A549 (cell line): ENCODE measurements at regions not wholly inside any gene's neighbourhood (a gene's known extent, or its start where the extent isn't known, plus 50 kb on each side); places are given as distances from the start of the nearest gene placed in this dataset.

Experiments
- ATAC-seq, 2 experiments: fragments of 200-7000 bp in 1 of 2; fragments of >200 bp in 1 of 2; cut with Nextera tagmentation in 1 of 2; cut with Tn5 transposase in 1 of 2; 3 replicates each; pipeline versions ENCODE4 v1.8.0 to v1.9.1; 2018 to 2020; ENCODE audit warnings: mild to moderate bottlenecking in 1 of 2, moderate library complexity in 1 of 2
- CTCF ChIA-PET: fragments of 300-600 bp; sonication (Branson Sonifier 250); formaldehyde crosslinking; extraction: SDS; loops from one replicate; lab custom pipeline; 2021; ENCODE audit warnings: antibody characterized with exemption, inconsistent platforms; lab: Yijun Ruan, JAX
- POLR2A ChIA-PET: fragments of 350-600 bp; formaldehyde crosslinking; extraction: SDS; loops from one replicate; lab custom pipeline; 2021; ENCODE audit warnings: antibody characterized with exemption, inconsistent platforms; lab: Yijun Ruan, JAX
- DNase-seq, 2 experiments: peaks; one replicate each; pipeline versions ENCODE4 v3.0.0 to v3.0.0-alpha.2; 2011 to 2016; ENCODE audit warnings: low read depth in 1 of 2, low spot score in 1 of 2
- FAIRE-seq: peaks from 2 replicates; lab custom pipeline; 2011; peaks lifted over from hg19 to GRCh38; lab: Jason Lieb, UNC
- H3K27ac ChIP-seq, 2 experiments: fragments of >200 bp; sonication (Bioruptor Twin); formaldehyde crosslinking; 3 replicates each; pipeline ENCODE4 v1.5.1; 2016 to 2017
- H3K4me1 ChIP-seq: fragments of >200 bp; sonication (Bioruptor Twin); formaldehyde crosslinking; 3 replicates; pipeline ENCODE4 v1.6.1; 2016
- H3K4me2 ChIP-seq: fragments of >200 bp; sonication (Bioruptor Twin); formaldehyde crosslinking; 3 replicates; pipeline ENCODE4 v1.6.1; 2016
- H3K4me3 ChIP-seq: fragments of >200 bp; sonication (Bioruptor Twin); formaldehyde crosslinking; 3 replicates; pipeline ENCODE4 v1.5.1; 2016
- H3K9me3 ChIP-seq: fragments of >200 bp; sonication (Bioruptor Twin); formaldehyde crosslinking; 3 replicates; pipeline ENCODE4 v1.6.1; 2016
- BHLHE40 ChIP-seq: IDR thresholded peaks from 2 replicates; pipeline ENCODE4 v1.6.1; 2012; ENCODE audit warnings: low read depth, low read length, inconsistent platforms
- CEBPB ChIP-seq, 2 experiments: fragments of >200 bp in 1 of 2; sonication (Bioruptor Twin) in 1 of 2; formaldehyde crosslinking in 1 of 2; IDR thresholded peaks; 2 replicates each; pipeline ENCODE4 v1.6.1; 2012 to 2016
- E2F6 ChIP-seq: IDR thresholded peaks from 2 replicates; pipeline ENCODE4 v1.6.1; 2012; ENCODE audit warnings: low read depth, borderline replicate concordance
- ELK1 ChIP-seq: fragments of 150-350 bp; IDR thresholded peaks from 2 replicates; pipeline ENCODE4 v1.6.1; 2014; ENCODE audit warnings: low read depth, mild to moderate bottlenecking, low read length
- EP300 ChIP-seq, 2 experiments: fragments of >200 bp; sonication (Bioruptor Twin); formaldehyde crosslinking; IDR thresholded peaks; 2 replicates in 1 of 2; 3 replicates in 1 of 2; pipeline ENCODE4 v1.6.1; 2016 to 2017
- ESRRA ChIP-seq: fragments of 150-350 bp; IDR thresholded peaks from 2 replicates; pipeline ENCODE4 v1.6.1; 2014; ENCODE audit warnings: mild to moderate bottlenecking, low read length, borderline replicate concordance
- FOSL2 ChIP-seq, 2 experiments: fragments of 450-650 bp in 1 of 2; fragments of >200 bp in 1 of 2; sonication (Bioruptor Twin) in 1 of 2; formaldehyde crosslinking; IDR thresholded peaks; 2 replicates each; pipeline versions ENCODE4 v1.5.0 to v1.6.1; 2016 to 2020; ENCODE audit warnings: mild to moderate bottlenecking in 1 of 2, moderate library complexity in 1 of 2
- FOXS1 ChIP-seq: fragments of 250-450 bp; sonication (Bioruptor Pico); IDR thresholded peaks from 2 replicates; pipeline ENCODE4 v1.5.0; 2020; ENCODE audit warnings: mild to moderate bottlenecking, moderate library complexity
- HDAC2 ChIP-seq: fragments of 200-600 bp; sonication (generic); IDR thresholded peaks from 2 replicates; pipeline ENCODE4 v1.6.1; 2016
- HOXB13 ChIP-seq: fragments of 250-450 bp; sonication (Bioruptor Pico); IDR thresholded peaks from 2 replicates; pipeline ENCODE4 v1.5.0; 2020; ENCODE audit warnings: low read depth, mild to moderate bottlenecking, moderate library complexity
- JUN ChIP-seq, 2 experiments: fragments of >200 bp; sonication (Bioruptor Twin); formaldehyde crosslinking; IDR thresholded peaks; 2 replicates in 1 of 2; 3 replicates in 1 of 2; pipeline ENCODE4 v1.6.1; 2016 to 2017
- JUNB ChIP-seq: fragments of >200 bp; sonication (Bioruptor Twin); formaldehyde crosslinking; IDR thresholded peaks from 2 replicates; pipeline ENCODE4 v1.6.1; 2016
- KDM1A ChIP-seq: fragments of 200-600 bp; sonication (generic); IDR thresholded peaks from 2 replicates; pipeline ENCODE4 v1.6.1; 2016; ENCODE audit warnings: low read depth, mild to moderate bottlenecking
- MAZ ChIP-seq: fragments of 150-350 bp; IDR thresholded peaks from 2 replicates; pipeline ENCODE4 v1.6.1; 2014; ENCODE audit warnings: antibody characterized with exemption, low read depth, low read length, borderline replicate concordance
- NFE2L2 ChIP-seq: fragments of 150-350 bp; conservative IDR thresholded peaks from 2 replicates; pipeline ENCODE4 v1.6.1; 2014; ENCODE audit warnings: low read length
- NPAS2 ChIP-seq: fragments of 250-450 bp; sonication (Bioruptor Pico); IDR thresholded peaks from 2 replicates; pipeline ENCODE4 v1.8.0; 2022; ENCODE audit warnings: mild to moderate bottlenecking, moderate library complexity, borderline replicate concordance
- NR3C1 ChIP-seq: fragments of >200 bp; sonication (Bioruptor Twin); formaldehyde crosslinking; IDR thresholded peaks from 3 replicates; pipeline ENCODE4 v1.6.1; 2017
- PBX3 ChIP-seq: IDR thresholded peaks from 2 replicates; pipeline ENCODE4 v1.6.1; 2012
- RARB ChIP-seq: fragments of 250-450 bp; sonication (Bioruptor Pico); IDR thresholded peaks from 2 replicates; pipeline ENCODE4 v1.8.0; 2021; ENCODE audit warnings: mild to moderate bottlenecking, moderate library complexity
- TFCP2L1 ChIP-seq: fragments of 250-450 bp; sonication (Bioruptor Pico); IDR thresholded peaks from 2 replicates; pipeline ENCODE4 v1.5.0; 2021; ENCODE audit warnings: mild to moderate bottlenecking
- TP53 ChIP-seq: fragments of 250-450 bp; sonication (Bioruptor Pico); IDR thresholded peaks from 2 replicates; pipeline ENCODE4 v1.5.0; 2021; ENCODE audit warnings: mild to moderate bottlenecking, moderate library complexity
- USF2 ChIP-seq: fragments of 450-650 bp; IDR thresholded peaks from 2 replicates; pipeline ENCODE4 v1.6.1; 2014; ENCODE audit warnings: antibody characterized with exemption
- ZSCAN20 ChIP-seq: fragments of 250-450 bp; sonication (Bioruptor Pico); IDR thresholded peaks from 2 replicates; pipeline ENCODE4 v1.8.0; 2022; ENCODE audit warnings: mild to moderate bottlenecking, moderate library complexity
- WGBS: methylation state at CpG from one replicate; pipeline ENCODE4 v1.1.6; 2017; ENCODE audit errors: missing lambda C conversion rate; 5-methylcytosine and 5-hydroxymethylcytosine counted together
- TF ChIP-seq, protein P1 (sequence below): fragments of >200 bp; sonication (Bioruptor Twin); formaldehyde crosslinking; IDR thresholded peaks from 2 replicates; pipeline ENCODE4 v1.6.1; 2016

- H3K27ac ChIP-seq = no peak overlapping the region
- no peaks in the 10 kb centered on the region for H3K9me3 ChIP-seq
- H3K4me2 ChIP-seq = no peak overlapping the region
- TF ChIP-seq RARB (CRISPR knock-in tag) = no peak
- no peak for TF ChIP-seq HOXB13 (CRISPR knock-in tag)
- TF ChIP-seq E2F6 = no peak
- no peak for TF ChIP-seq EP300 (IDR thresholded peaks at IDR 0.05)
- TF ChIP-seq NFE2L2 = no peak
- TF ChIP-seq BHLHE40 = no peak
- no peak for TF ChIP-seq FOXS1
- no peak for TF ChIP-seq ELK1
- TF ChIP-seq TFCP2L1 (CRISPR knock-in tag) = no peak
- TF ChIP-seq CEBPB (IDR thresholded peaks at IDR 0.05) = no peak
- TF ChIP-seq ZSCAN20 (CRISPR knock-in tag) = no peak
- no peak for TF ChIP-seq FOSL2 (IDR thresholded peaks at IDR 0.05)
- TF ChIP-seq FOSL2 (CRISPR knock-in tag; IDR thresholded peaks at IDR 0.05) = no peak
- TF ChIP-seq KDM1A = no peak
- no peak for TF ChIP-seq PBX3
- TF ChIP-seq USF2 = no peak
- no peak for TF ChIP-seq NR3C1
- TF ChIP-seq TP53 (CRISPR knock-in tag) = no peak
- no peak for TF ChIP-seq JUN (IDR thresholded peaks at IDR 0.05)
- FAIRE-seq (no peak), DNase-seq (no peak), ATAC-seq (no peak)
- POLR2A ChIA-PET = no interaction called here
- H3K4me1 ChIP-seq = no peaks in the 10 kb centered on the region
- no peak overlapping the region for H3K4me3 ChIP-seq
- CTCF ChIA-PET = interaction anchor here (0.5 kb wide), 1 partner anchor 418 kb away, joined by 3 read pairs; no protein-coding TSS in a partner anchor
- WGBS = 4% methylated on average over 1 of the region's 1 CpG
Observed at GRCh38 chr2:200064879-200065278, 109.5 kb downstream of the MAIP1 start.

GRCh38 chr2:200065477-200065876, 110.1 kb downstream of the MAIP1 start:
- no peak for FAIRE-seq
- no peak for TF ChIP-seq KDM1A
- TF ChIP-seq JUNB = no peak
- no peak for TF ChIP-seq HDAC2
- no peak for TF ChIP-seq MAZ
- no peak for TF ChIP-seq NPAS2 (CRISPR knock-in tag)
- no peak for TF ChIP-seq ESRRA
- no peak for TF ChIP-seq TP53 (CRISPR knock-in tag)
- TF ChIP-seq, protein P1, sequence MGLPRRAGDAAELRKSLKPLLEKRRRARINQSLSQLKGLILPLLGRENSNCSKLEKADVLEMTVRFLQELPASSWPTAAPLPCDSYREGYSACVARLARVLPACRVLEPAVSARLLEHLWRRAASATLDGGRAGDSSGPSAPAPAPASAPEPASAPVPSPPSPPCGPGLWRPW = no peak
- H3K4me3 ChIP-seq = no peak overlapping the region
- WGBS = 70% methylated on average over 2 of the region's 2 CpGs
- ChIA-PET POLR2A (no interaction called here), CTCF (interaction anchor here (0.5 kb wide), 1 partner anchor 417 kb away, joined by 3 read pairs; no protein-coding TSS in a partner anchor)
- H3K27ac ChIP-seq = no peak overlapping the region
- H3K4me2 ChIP-seq = no peak overlapping the region
- no peak for ATAC-seq
- no peaks in the 10 kb centered on the region for H3K4me1 ChIP-seq
- H3K9me3 ChIP-seq = no peaks in the 10 kb centered on the region
- no peak for DNase-seq
